SHP77 treated with DMSO at 0.1 percent for 48 hours (cell line): ENCODE measurements at regions not wholly inside any gene's neighbourhood (a gene's known extent, or its start where the extent isn't known, plus 50 kb on each side); places are given as distances from the start of the nearest gene placed in this dataset.

ENCODE experiments used
- DNase-seq: peaks from one replicate; lab custom pipeline; 2025; lab: John Stamatoyannopoulos, UW

- no peak for DNase-seq
Measured at GRCh38 chr18:38972571-38972970, 1407.0 kb upstream of the CELF4 start.

GRCh38 chr18:38971881-38972280 is 1406.3 kb upstream of the CELF4 start:
- no peak for DNase-seq

GRCh38 chr18:38966841-38967240 is 1401.2 kb upstream of the CELF4 start:
- no peak for DNase-seq

- DNase-seq = no peak
Measured at GRCh38 chr18:38963943-38964660, 1398.5 kb upstream of the CELF4 start.

- peak; percentile 90 for DNase-seq
Measured at GRCh38 chr18:38961880-38962279, 1396.3 kb upstream of the CELF4 start.

GRCh38 chr18:38957736-38958135 is 1392.1 kb upstream of the CELF4 start:
- DNase-seq = no peak

- no peak for DNase-seq
Measured at GRCh38 chr18:38956068-38956467, 1390.5 kb upstream of the CELF4 start.

GRCh38 chr18:38951633-38952032 is 1386.0 kb upstream of the CELF4 start:
- DNase-seq = no peak

- no peak for DNase-seq
Measured at GRCh38 chr18:38948436-38948835, 1382.8 kb upstream of the CELF4 start.

GRCh38 chr18:38944446-38945024 is 1378.9 kb upstream of the CELF4 start:
- DNase-seq = no peak

GRCh38 chr18:38941711-38942561 is 1376.3 kb upstream of the CELF4 start:
- DNase-seq = no peak

- no peak for DNase-seq
Measured at GRCh38 chr18:38940863-38941531, 1375.4 kb upstream of the CELF4 start.

GRCh38 chr18:38940475-38940862 is 1374.9 kb upstream of the CELF4 start:
- DNase-seq = no peak

GRCh38 chr18:38933910-38934510 is 1368.4 kb upstream of the CELF4 start:
- DNase-seq = no peak

- no peak for DNase-seq
Measured at GRCh38 chr18:38933322-38933721, 1367.7 kb upstream of the CELF4 start.

GRCh38 chr18:38932752-38933151 is 1367.2 kb upstream of the CELF4 start:
- no peak for DNase-seq

- DNase-seq = no peak
Measured at GRCh38 chr18:38931754-38932050, 1366.1 kb upstream of the CELF4 start.

- DNase-seq = no peak
Measured at GRCh38 chr18:38930881-38931753, 1365.5 kb upstream of the CELF4 start.

- no peak for DNase-seq
Measured at GRCh38 chr18:38923540-38923939, 1357.9 kb upstream of the CELF4 start.

GRCh38 chr18:38923126-38923525 is 1357.5 kb upstream of the CELF4 start:
- DNase-seq = no peak

GRCh38 chr18:38909972-38910371 is 1344.4 kb upstream of the CELF4 start:
- DNase-seq = no peak
